H1 (cell line): ENCODE measurements at regions not wholly inside any gene's neighbourhood (a gene's known extent, or its start where the extent isn't known, plus 50 kb on each side); places are given as distances from the start of the nearest gene placed in this dataset.

Experiments
- CTCF ChIA-PET: fragments of 300-600 bp; sonication (Branson Sonifier 250); formaldehyde crosslinking; loops from one replicate; lab custom pipeline; 2021; ENCODE audit not compliant: partially characterized antibody; lab: Charles Lee
- POLR2A ChIA-PET: fragments of 300-600 bp; sonication (Branson Sonifier 250); formaldehyde crosslinking; loops from one replicate; lab custom pipeline; 2021; ENCODE audit warnings: inconsistent platforms; ENCODE audit not compliant: partially characterized antibody; lab: Charles Lee
- DNase-seq, 2 experiments: peaks; one replicate each; pipeline versions ENCODE4 v3.0.0 to v3.0.0-alpha.2; 2010 to 2022; ENCODE audit warnings: low spot score in 2 of 2, low read depth in 1 of 2, mixed read lengths in 1 of 2
- FAIRE-seq: peaks from 2 replicates; lab custom pipeline; 2011; peaks lifted over from hg19 to GRCh38; lab: Jason Lieb, UNC
- H2AFZ ChIP-seq: 2 replicates; pipeline ENCODE4 v1.8.1; 2012; ENCODE audit warnings: low read length, inconsistent platforms
- H2AK5ac ChIP-seq: 2 replicates; pipeline ENCODE4 v1.6.1; 2013; ENCODE audit warnings: low read depth, low read length
- H2BK120ac ChIP-seq: replicated peaks from 2 replicates; pipeline ENCODE3; 2013; ENCODE audit warnings: low read depth, low read length, inconsistent platforms
- H2BK12ac ChIP-seq: 2 replicates; pipeline ENCODE4 v1.6.1; 2013; ENCODE audit warnings: low read depth, low read length
- H2BK15ac ChIP-seq: 2 replicates; pipeline ENCODE4 v1.6.1; 2013; ENCODE audit warnings: low read length
- H2BK20ac ChIP-seq: 2 replicates; pipeline ENCODE4 v1.6.1; 2013; ENCODE audit warnings: low read length
- H2BK5ac ChIP-seq: 2 replicates; pipeline ENCODE4 v1.6.1; 2013; ENCODE audit warnings: low read depth, low read length
- H3K14ac ChIP-seq: 2 replicates; pipeline ENCODE4 v1.6.1; 2013; ENCODE audit warnings: inconsistent platforms; ENCODE audit not compliant: insufficient read length
- H3K18ac ChIP-seq: 2 replicates; pipeline ENCODE4 v1.6.1; 2013; ENCODE audit warnings: low read length; ENCODE audit errors: extremely low read depth
- H3K23ac ChIP-seq: 2 replicates; pipeline ENCODE4 v1.6.1; 2013; ENCODE audit warnings: inconsistent platforms; ENCODE audit not compliant: insufficient read length
- H3K23me2 ChIP-seq: 2 replicates; pipeline ENCODE4 v1.6.1; 2013; ENCODE audit warnings: low read depth, low read length
- H3K27ac ChIP-seq: 2 replicates; pipeline ENCODE4 v1.6.1; 2011; ENCODE audit warnings: low read depth, low read length, inconsistent platforms
- H3K27me3 ChIP-seq, 4 experiments: replicated peaks in 1 of 4; 1 replicate in 1 of 4; 2 replicates in 3 of 4; pipeline versions ENCODE4 v1.6.1 to v1.8.1; 2011 to 2013; ENCODE audit warnings: low read length in 3 of 4, mild to moderate bottlenecking in 3 of 4, inconsistent platforms in 2 of 4, mixed read lengths in 2 of 4, moderate library complexity in 1 of 4; ENCODE audit not compliant: control insufficient read depth in 3 of 4, insufficient read depth in 3 of 4; ENCODE audit errors: extremely low read depth in 1 of 4
- H3K36me3 ChIP-seq, 4 experiments: 2 replicates each; pipeline versions ENCODE4 v1.6.1 to v1.8.1; 2011 to 2013; ENCODE audit warnings: mild to moderate bottlenecking in 4 of 4, low read length in 3 of 4, moderate library complexity in 2 of 4, control low read depth in 1 of 4, inconsistent platforms in 1 of 4; ENCODE audit not compliant: insufficient read depth in 4 of 4, control insufficient read depth in 2 of 4
- H3K4ac ChIP-seq: replicated peaks from 2 replicates; pipeline ENCODE3; 2013; ENCODE audit warnings: low read length, low read depth, mixed read lengths, inconsistent platforms; ENCODE audit not compliant: insufficient read length
- H3K4me1 ChIP-seq, 4 experiments: replicated peaks in 1 of 4; 1 replicate in 1 of 4; 2 replicates in 3 of 4; pipeline versions ENCODE4 v1.6.1 to v1.8.1; 2011 to 2013; ENCODE audit warnings: low read length in 3 of 4, inconsistent platforms in 2 of 4, mixed read lengths in 1 of 4; ENCODE audit not compliant: insufficient read depth in 4 of 4, control insufficient read depth in 3 of 4
- H3K4me2 ChIP-seq, 2 experiments: 2 replicates each; pipeline versions ENCODE4 v1.6.1 to v1.8.1; 2011 to 2013; ENCODE audit warnings: low read depth in 2 of 2, low read length in 2 of 2, control low read depth in 1 of 2, inconsistent platforms in 1 of 2, mild to moderate bottlenecking in 1 of 2; ENCODE audit not compliant: insufficient read depth in 1 of 2
- H3K4me3 ChIP-seq, 4 experiments: fragments of 200-600, 300-600 bp in 1 of 4; sonication (generic), shearing (Covaris generic), sonication (Bioruptor Twin) in 1 of 4; 2 replicates each; pipeline versions ENCODE4 v1.5.1 to v1.8.1; 2011 to 2016; ENCODE audit warnings: low read length in 4 of 4, low read depth in 3 of 4, control low read depth in 2 of 4, inconsistent platforms in 2 of 4, mild to moderate bottlenecking in 2 of 4, mixed read lengths in 1 of 4, moderate library complexity in 1 of 4; ENCODE audit not compliant: insufficient read depth in 2 of 4; ENCODE audit errors: extremely low read depth in 1 of 4
- H3K56ac ChIP-seq: replicated peaks from 2 replicates; pipeline ENCODE3; 2013; ENCODE audit warnings: low read depth, mild to moderate bottlenecking, mixed read lengths, low read length, inconsistent platforms; ENCODE audit not compliant: insufficient read length
- H3K79me1 ChIP-seq: 2 replicates; pipeline ENCODE4 v1.6.1; 2013; ENCODE audit warnings: low read depth, low read length, control low read depth
- H3K79me2 ChIP-seq, 2 experiments: 2 replicates each; pipeline versions ENCODE4 v1.6.1 to v1.8.1; 2012 to 2013; ENCODE audit warnings: low read length in 2 of 2, mild to moderate bottlenecking in 2 of 2, inconsistent platforms in 1 of 2; ENCODE audit not compliant: insufficient read depth in 2 of 2, control insufficient read depth in 1 of 2
- H3K9ac ChIP-seq, 4 experiments: replicated peaks in 1 of 4; 1 replicate in 1 of 4; 2 replicates in 3 of 4; pipeline versions ENCODE4 v1.6.1 to v1.8.1; 2011 to 2013; ENCODE audit warnings: low read depth in 3 of 4, low read length in 3 of 4, control low read depth in 2 of 4, mild to moderate bottlenecking in 2 of 4, moderate library complexity in 2 of 4, inconsistent platforms in 1 of 4; ENCODE audit errors: extremely low read depth in 1 of 4
- H3K9me3 ChIP-seq, 2 experiments: 2 replicates each; pipeline versions ENCODE4 v1.6.1 to v1.8.1; 2012 to 2013; ENCODE audit warnings: mild to moderate bottlenecking in 2 of 2, moderate library complexity in 2 of 2, control low read depth in 1 of 2, inconsistent platforms in 1 of 2, low read depth in 1 of 2, low read length in 1 of 2, mixed read lengths in 1 of 2; ENCODE audit not compliant: insufficient read depth in 2 of 2
- H4K20me1 ChIP-seq, 2 experiments: replicated peaks in 1 of 2; 2 replicates each; pipeline versions ENCODE3 to v1.8.1; 2011 to 2013; ENCODE audit warnings: inconsistent platforms in 2 of 2, low read length in 2 of 2, mild to moderate bottlenecking in 1 of 2; ENCODE audit not compliant: insufficient read depth in 2 of 2, control insufficient read depth in 1 of 2
- H4K5ac ChIP-seq: 2 replicates; pipeline ENCODE4 v1.6.1; 2013; ENCODE audit warnings: low read length, low read depth, mixed read lengths, inconsistent platforms; ENCODE audit not compliant: insufficient read length
- H4K8ac ChIP-seq: 2 replicates; pipeline ENCODE4 v1.8.0; 2013; ENCODE audit warnings: mild to moderate bottlenecking, moderate library complexity, low read length, inconsistent platforms; ENCODE audit not compliant: insufficient read depth; ENCODE audit errors: extremely low read depth
- H4K91ac ChIP-seq: replicated peaks from 2 replicates; pipeline ENCODE3; 2013; ENCODE audit warnings: low read length, mixed read lengths, inconsistent platforms; ENCODE audit not compliant: insufficient read length
- CBX8 ChIP-seq: fragments of 300-800, 300-1000 bp; sonication (generic); IDR thresholded peaks from 2 replicates; pipeline ENCODE4 v1.7.1; 2016; ENCODE audit warnings: low read depth, low read length, borderline replicate concordance
- CTBP2 ChIP-seq: IDR thresholded peaks from 2 replicates; pipeline ENCODE4 v1.7.0; 2011; ENCODE audit warnings: borderline replicate concordance, mild to moderate bottlenecking, moderate library complexity, mixed read lengths, low read length; ENCODE audit not compliant: insufficient read depth, insufficient read length
- WGBS, 2 experiments: shearing (Covaris generic) in 1 of 2; methylation state at CpG; one replicate each; pipeline versions ENCODE4 v1.1.6 to v1.1.7; 2013 to 2015; ENCODE audit warnings: low lambda C conversion rate in 2 of 2, mixed read lengths in 2 of 2, inconsistent platforms in 1 of 2, low coverage in 1 of 2, missing lambda C conversion rate in 1 of 2; ENCODE audit not compliant: insufficient replicate concordance in 2 of 2, insufficient coverage in 1 of 2, insufficient read length in 1 of 2; ENCODE audit errors: extremely low coverage in 1 of 2, missing lambda C conversion rate in 1 of 2; 5-methylcytosine and 5-hydroxymethylcytosine counted together
- TF ChIP-seq, protein P1 (sequence below): IDR thresholded peaks from 2 replicates; pipeline ENCODE4 v1.6.1; 2012; ENCODE audit warnings: inconsistent platforms
- TF ChIP-seq, protein P2 (sequence below): IDR thresholded peaks from 2 replicates; pipeline ENCODE4 v1.6.1; 2012; ENCODE audit warnings: low read length, inconsistent platforms

DNA sequence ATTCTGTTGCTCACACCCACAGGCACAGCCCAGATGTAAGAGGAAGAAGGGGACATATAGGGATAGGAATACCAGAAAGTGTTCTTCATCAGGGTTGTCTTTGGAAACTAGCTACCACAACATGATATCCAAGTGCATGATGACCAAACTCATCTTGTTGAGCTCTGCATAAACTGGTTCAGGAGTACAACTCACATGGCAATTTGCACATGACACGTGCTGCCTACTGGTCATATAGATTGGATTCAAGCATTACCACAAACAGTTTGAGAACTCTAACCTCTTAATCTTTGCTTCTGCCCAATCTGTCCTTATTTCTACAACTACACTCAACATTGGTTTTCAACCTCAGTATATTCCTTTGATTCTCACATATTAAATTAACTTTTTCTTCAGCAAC, 184.7 kb upstream of the PCSK2 start:
- DNase-seq (no peak), FAIRE-seq (no peak)
- H3K23me2 ChIP-seq = no peaks in the 10 kb centered on the region
- no peak overlapping the region for H3K18ac ChIP-seq
- H3K27me3 ChIP-seq = no peaks in the 10 kb centered on the region
- H3K9ac ChIP-seq = no peak overlapping the region
- H3K14ac ChIP-seq = no peak overlapping the region
- no peak overlapping the region for H3K4me2 ChIP-seq
- no peak overlapping the region for H4K8ac ChIP-seq
- 100% methylated on average over 1 of the region's 1 CpG; no CpG with 5 or more reads in 1 of the 2 experiments for WGBS, 2 experiments
- no peaks in the 10 kb centered on the region for H3K79me2 ChIP-seq
- no peak overlapping the region for H3K4ac ChIP-seq
- H3K9me3 ChIP-seq = no peaks in the 10 kb centered on the region
- no peak overlapping the region for H2BK12ac ChIP-seq
- no peak overlapping the region for H3K27ac ChIP-seq
- no peaks in the 10 kb centered on the region for H4K20me1 ChIP-seq
- no peak overlapping the region for H2AFZ ChIP-seq
- H4K91ac ChIP-seq = no peak overlapping the region
- ChIA-PET CTCF (interaction anchor here (0.7 to 0.8 kb wide), 2 partner anchors 362 to 389 kb away, joined by 3 read pairs; no protein-coding TSS in a partner anchor), POLR2A (no interaction called here)
- H3K4me1 ChIP-seq = peaks cover 0 to 5% (median 0%) of the 10 kb centered on the region in 4 experiments; a peak in 1 of 7 replicates
- no peaks in the 10 kb centered on the region for H3K79me1 ChIP-seq
- H3K4me3 ChIP-seq = no peak overlapping the region
- H2BK20ac ChIP-seq = no peak overlapping the region
- H2BK15ac ChIP-seq = no peak overlapping the region
- no peak overlapping the region for H2BK5ac ChIP-seq
- no peak overlapping the region for H2AK5ac ChIP-seq
- TF ChIP-seq, protein P1, sequence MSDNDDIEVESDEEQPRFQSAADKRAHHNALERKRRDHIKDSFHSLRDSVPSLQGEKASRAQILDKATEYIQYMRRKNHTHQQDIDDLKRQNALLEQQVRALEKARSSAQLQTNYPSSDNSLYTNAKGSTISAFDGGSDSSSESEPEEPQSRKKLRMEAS = no peak
- no peak for TF ChIP-seq CBX8
- no peak for TF ChIP-seq CTBP2
- TF ChIP-seq, protein P2, sequence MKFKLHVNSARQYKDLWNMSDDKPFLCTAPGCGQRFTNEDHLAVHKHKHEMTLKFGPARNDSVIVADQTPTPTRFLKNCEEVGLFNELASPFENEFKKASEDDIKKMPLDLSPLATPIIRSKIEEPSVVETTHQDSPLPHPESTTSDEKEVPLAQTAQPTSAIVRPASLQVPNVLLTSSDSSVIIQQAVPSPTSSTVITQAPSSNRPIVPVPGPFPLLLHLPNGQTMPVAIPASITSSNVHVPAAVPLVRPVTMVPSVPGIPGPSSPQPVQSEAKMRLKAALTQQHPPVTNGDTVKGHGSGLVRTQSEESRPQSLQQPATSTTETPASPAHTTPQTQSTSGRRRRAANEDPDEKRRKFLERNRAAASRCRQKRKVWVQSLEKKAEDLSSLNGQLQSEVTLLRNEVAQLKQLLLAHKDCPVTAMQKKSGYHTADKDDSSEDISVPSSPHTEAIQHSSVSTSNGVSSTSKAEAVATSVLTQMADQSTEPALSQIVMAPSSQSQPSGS = no peak
- H4K5ac ChIP-seq = no peak overlapping the region
- no peak overlapping the region for H3K56ac ChIP-seq
- H2BK120ac ChIP-seq = no peak overlapping the region
- H3K23ac ChIP-seq = no peak overlapping the region
- no peaks in the 10 kb centered on the region for H3K36me3 ChIP-seq
